GM19099 (cell line): ENCODE measurements at regions not wholly inside any gene's neighbourhood (a gene's known extent, or its start where the extent isn't known, plus 50 kb on each side); places are given as distances from the start of the nearest gene placed in this dataset.

Experiments
- POLR2A ChIP-seq: IDR thresholded peaks from 3 replicates; pipeline ENCODE4 v1.6.1; 2011; ENCODE audit warnings: low read depth; ENCODE audit not compliant: insufficient read length; ENCODE audit errors: extremely low read depth

DNA sequence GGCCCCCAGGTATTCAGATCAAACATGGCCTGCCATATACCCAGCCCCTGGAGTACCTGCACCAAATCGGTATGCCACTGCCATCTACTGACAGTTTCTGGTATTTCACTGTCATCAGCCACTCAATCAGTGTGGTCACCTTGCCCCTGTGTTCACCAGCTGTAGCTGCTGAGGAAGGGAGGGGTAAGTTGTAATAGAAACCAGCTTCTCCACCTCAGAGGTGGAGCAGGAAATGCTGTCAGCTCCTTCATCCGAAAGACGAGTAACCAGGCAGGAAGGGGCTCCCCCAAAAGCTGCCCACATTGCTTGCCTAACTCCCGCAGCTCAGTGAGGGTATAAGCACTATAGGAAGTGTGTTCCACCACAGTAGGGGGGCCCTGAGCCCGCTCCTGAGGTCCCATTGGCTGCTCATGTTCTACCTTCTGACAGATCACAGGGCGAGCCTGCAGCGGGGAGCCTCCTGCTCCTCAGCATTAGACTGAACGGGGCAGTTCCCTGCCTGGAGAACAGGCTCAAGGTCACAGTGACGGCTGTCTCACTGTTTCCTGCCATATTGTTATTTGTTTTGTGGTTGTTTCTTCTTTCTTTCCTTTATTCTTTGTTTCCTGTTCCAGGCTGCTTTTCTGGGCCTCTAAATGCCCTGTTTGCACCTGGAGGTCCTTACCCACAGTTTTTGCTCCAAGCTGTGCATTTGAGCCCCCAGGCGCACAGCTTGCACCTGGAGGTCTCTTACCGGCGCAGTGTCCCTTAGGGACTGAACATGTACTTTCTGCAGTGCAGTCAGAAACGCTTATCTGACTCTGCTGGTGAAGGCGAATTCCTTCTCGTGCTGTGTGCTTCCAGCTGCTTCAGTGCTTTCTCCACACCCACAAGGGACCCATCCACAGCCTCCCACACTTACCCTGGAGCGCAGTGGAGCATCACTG lies 1638.3 kb downstream of the MRPL39 start:
- TF ChIP-seq POLR2A, result no peak

DNA sequence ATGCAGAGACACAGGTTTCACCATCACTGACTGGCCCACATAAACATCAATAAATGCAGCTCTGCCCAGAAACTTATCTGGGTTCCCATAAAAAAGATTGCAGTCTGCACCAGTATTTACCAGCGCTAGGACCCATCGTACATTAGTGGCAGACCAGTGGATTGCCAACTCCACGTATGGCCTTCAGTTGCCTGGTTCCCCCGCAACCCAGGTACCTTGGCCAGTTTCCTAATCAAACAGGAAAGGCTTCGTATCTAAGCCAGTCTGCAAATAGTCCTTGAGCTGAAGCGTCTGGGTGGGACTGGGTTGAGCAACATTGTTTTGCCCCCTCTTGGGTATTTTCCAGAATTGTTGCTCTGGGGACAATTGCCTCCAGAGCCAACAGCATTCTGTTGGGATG lies 1639.3 kb downstream of the MRPL39 start:
- no peak for TF ChIP-seq POLR2A

DNA sequence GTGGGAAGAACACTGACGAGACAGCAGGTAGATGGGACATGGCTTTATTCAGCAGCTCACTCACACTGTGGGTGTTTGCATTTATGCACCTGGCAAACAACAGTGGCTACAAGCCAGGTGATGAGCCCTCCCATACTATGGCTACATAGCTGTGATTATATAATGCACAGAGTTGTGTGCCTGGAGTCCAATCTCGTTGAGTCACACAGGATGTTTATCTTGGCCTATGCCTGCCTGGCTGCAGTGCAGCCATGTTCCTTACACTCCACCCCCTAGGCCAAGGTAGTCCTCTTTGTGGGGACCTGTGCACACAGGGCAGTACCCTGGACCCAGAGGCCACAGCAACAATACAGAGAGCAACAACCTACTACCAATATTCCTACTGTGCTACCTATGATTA lies 1643.8 kb downstream of the MRPL39 start:
- no peak for TF ChIP-seq POLR2A

DNA sequence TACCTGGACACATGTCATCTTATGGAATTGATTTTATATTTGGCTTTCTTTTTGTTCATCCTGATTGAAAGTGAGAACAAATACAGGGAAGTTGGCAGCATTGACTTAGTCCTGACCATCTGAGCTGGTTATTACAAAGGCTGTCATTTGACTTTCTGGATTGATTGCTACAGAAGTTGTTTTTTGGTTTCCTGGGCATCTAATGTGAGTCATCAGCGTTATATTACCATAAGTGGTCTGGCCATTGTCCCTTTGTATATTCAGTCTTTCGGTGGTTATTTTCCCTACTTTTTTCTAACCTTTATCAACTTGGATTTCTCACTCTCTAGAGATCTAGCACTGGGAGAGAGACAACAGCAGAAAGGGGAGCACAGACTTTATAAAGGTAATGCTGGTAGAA lies 1646.5 kb downstream of the MRPL39 start:
- no peak for TF ChIP-seq POLR2A

GRCh38 chr21:23955135-23955843 lies 1652.0 kb downstream of the MRPL39 start:
- no peak for TF ChIP-seq POLR2A

GRCh38 chr21:23952269-23952668 lies 1655.0 kb downstream of the MRPL39 start:
- no peak for TF ChIP-seq POLR2A

DNA sequence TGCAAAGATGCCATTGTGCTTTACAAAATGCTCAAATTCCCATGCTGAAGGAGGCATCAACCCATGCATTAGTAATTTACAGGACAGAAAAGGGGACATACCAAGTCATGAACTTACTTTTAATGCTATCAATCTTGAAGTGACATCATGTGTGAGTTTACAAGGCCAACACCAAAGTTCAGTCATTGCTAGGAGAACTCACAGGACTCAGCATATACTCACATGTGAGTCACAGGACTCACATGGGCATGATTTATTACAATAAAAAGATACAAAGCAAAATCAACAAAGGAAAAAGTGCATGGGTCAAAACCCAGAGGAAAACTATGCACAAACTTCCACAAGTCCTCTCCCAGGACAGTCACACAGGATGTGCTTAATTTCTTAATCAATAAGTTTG lies 1656.0 kb downstream of the MRPL39 start:
- no peak for TF ChIP-seq POLR2A

DNA sequence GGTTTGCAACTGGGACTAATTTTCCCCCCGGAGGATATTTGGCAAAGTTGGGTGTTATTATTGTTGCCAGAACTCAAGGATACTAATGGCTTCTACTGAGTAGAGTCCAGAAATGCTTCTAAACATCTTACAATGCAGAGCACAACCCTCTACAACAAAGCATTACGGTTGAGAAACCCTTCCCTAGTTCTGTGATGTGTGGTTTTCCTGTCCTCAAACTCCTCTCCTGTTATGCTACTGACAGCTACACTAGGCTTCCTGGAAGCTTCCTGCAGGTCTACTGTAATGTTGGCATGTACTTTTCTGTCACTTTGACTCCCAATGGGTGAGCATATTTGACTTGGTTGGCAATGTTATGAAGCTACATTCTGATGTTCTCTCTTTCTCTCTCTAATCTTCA lies 1656.9 kb downstream of the MRPL39 start:
- TF ChIP-seq POLR2A, result no peak

DNA sequence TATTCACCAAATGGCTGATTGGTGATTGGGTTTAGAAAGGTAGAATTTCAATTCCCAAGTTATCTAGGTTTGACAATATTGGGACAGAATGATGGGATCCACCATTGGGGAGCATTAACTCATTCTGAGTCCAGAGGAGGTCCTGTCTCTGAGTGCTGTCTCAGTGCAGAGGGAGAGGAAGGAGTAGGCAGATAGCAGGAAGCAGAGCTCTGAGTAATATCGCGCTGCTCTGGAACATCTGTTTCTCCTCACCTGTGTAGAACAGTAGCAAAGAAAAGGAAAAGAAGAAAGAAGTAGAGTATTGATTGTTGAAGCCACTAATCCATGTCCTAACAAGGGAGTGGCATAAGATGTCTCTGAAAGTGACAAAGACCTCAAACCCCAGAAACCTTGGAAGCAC lies 1657.8 kb downstream of the MRPL39 start:
- no peak for TF ChIP-seq POLR2A

DNA sequence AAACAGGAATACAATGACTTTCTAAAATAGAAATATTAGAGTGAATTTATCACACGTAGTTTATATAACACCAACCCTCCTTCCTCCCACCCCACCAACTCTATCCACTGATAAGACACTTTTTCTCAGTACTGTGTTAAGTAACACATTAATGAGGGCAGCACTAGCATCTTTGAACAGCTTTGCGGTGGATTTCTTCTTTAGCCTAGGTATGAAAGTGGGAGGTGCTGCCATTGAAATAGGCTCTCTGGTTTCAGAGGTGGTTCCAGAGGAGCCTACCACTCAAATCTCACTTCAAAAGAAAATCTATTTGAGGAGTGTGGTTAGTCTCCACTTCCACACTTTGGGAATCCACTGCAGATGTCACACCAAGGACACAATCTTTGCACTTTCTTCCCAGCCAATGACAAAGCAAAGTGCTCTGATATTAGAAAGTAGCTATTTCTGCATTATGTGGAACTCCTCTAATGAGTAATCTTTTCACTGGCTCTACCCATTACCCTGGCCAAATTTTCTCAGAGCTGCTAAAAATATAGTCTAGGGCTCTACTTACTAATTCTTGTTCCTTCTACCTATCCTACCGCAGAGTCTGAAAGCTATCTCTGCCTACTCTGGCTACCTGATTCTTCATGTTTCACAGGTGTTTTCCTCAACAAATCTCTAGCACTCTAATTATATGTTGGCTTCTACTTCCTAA lies 1667.8 kb downstream of the MRPL39 start:
- TF ChIP-seq POLR2A, result no peak

- no peak for TF ChIP-seq POLR2A
Observed at GRCh38 chr21:23936991-23937390, 1670.3 kb downstream of the MRPL39 start.

DNA sequence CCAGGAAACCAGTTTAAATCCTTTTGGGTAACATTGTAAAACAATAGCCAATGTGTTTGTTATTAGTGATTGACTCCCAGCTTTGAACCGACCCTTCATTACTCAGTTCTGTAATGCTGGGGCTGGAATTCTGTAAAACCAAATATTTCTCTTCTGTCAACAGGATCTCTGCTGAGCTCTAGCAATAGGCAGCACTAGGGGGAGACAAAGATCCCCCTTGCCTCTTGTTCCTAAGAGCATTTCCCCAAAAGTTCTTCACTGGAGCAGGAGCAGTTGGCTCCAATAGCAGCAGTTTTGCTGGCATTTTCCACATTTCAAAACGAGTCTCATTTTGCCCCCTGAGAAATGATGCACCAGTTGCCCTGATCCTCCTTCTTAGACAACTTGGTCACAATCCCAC lies 1671.1 kb downstream of the MRPL39 start:
- TF ChIP-seq POLR2A, result no peak

DNA sequence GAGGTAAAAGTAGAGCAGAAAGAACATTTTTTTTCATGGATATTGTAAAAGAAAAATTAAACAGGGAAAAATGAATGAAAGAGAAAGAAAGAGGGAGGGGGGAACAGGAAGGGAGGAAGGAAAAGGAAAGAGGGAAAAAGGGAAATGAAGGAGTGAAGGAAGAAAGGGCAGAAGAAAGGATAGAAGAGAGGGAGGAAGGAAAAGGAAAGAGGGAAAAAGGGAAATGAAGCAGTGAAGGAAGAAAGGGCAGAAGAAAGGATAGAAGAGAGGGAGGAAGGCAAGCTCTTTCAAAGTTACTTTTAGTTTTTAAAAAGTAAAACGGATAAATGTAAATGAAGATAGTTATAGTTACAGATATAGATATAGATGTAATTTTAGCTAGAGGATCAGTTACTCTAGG lies 1676.7 kb downstream of the MRPL39 start:
- no peak for TF ChIP-seq POLR2A

DNA sequence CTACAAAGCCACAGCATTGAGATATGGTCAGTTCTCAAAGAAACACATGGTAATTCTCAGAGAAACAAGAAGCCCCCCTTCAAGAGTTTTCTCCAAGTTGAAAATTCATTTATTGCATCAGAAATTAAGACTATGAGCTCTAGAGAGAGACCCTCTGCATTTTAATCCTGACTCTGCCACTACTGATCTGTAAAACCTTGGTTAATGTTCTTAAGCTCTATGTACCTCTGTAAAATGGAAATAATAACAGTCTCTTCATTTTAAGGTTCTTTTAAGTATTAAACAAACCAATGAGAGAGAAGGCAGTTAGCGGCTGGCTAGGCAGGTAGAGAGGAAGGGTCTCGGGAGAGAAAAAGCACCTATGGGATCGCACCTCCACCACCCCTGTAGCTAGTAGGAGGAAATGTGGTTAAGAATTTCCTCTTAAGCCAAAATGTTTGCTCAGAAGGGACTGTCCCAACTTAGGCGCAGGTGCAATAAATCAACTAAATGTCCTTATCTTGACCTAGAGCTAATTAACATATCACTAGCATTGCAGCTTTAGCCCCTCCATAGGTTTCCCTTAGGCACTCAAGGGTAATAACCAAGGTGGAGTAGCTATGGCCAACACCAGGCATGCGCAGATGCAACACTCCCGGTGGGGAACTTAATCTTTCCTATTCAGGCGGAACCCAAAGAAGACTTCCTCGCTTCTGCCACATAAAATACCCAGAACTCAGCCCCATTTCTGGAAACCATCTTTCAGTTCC lies 1685.4 kb downstream of the MRPL39 start:
- no peak for TF ChIP-seq POLR2A

GRCh38 chr21:23900727-23901126 lies 1706.6 kb downstream of the MRPL39 start:
- TF ChIP-seq POLR2A, result no peak
